Dermis blood vessel endothelial cell (primary cell): ENCODE measurements at regions not wholly inside any gene's neighbourhood (a gene's known extent, or its start where the extent isn't known, plus 50 kb on each side); places are given as distances from the start of the nearest gene placed in this dataset.
"Not testable (repeated sequence)": the region's sequence is repeated elsewhere in the genome, so short reads cannot be mapped to it uniquely, and the experiment has no call there.

Experiments
- DNase-seq: peaks from one replicate; pipeline ENCODE4 v3.0.0; 2010

DNA sequence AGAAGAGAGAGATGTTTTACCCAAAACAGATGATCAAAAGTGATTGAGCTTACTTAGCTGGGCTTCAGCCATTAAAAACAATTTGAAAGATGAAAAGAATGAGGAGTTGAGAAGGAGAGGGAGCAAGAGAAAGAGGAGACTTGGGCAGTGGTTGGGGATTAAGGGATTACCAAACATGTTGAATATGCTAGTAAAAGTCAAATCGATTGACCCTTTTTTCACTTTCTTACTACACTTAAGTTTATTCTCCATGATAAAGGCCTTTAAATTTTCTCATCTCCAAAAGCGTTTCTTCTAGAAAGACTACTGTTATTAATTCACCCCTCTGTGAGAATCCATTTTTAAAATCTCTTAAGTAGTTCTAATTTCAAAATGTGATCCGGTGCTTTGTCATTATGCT is 1254.0 kb upstream of the PHF14 start:
- DNase-seq, result no peak

DNA sequence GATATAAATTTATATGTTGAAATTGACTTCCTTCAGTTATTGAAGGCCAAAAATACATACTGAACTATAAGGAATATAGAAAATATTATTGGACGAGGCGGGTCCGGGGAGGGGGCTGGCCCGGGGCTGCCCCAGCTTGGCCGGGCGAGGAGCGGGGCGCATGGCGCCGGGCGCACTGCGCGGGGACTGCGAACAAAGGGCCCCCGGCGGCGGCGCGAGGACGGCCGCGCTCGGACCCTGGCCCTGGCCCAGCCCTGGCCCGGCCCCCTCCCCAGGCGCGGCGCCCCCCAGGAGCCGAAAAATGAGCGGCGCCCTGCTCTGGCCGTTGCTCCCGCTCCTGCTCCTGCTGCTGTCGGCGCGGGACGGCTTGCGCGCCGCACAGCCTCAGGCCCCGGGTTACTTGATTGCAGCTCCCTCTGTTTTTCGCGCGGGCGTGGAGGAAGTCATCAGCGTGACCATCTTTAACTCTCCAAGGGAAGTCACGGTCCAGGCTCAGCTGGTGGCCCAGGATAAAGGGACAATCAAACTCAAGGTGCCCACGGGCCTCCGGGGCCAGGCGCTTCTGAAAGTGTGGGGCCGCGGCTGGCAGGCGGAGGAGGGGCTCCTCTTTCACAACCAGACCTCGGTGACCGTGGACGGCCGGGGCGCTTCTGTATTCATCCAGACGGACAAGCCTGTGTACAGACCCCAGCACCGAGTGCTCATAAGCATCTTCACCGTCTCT is 1247.6 kb upstream of the PHF14 start:
- not testable (repeated sequence) for DNase-seq

DNA sequence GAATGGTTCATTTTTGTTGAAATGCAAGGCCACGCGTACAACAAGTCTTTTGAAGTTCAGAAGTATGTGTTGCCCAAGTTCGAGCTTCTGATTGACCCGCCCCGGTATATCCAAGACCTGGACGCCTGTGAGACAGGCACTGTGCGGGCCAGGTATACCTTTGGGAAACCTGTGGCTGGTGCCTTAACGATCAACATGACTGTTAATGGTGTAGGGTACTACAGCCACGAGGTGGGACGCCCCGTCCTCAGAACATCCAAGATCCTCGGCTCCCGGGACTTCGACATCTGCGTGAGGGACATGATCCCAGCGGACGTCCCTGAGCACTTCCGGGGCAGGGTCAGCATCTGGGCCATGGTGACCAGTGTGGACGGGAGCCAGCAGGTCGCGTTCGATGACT is 1246.9 kb upstream of the PHF14 start:
- DNase-seq, result not testable (repeated sequence)

DNA sequence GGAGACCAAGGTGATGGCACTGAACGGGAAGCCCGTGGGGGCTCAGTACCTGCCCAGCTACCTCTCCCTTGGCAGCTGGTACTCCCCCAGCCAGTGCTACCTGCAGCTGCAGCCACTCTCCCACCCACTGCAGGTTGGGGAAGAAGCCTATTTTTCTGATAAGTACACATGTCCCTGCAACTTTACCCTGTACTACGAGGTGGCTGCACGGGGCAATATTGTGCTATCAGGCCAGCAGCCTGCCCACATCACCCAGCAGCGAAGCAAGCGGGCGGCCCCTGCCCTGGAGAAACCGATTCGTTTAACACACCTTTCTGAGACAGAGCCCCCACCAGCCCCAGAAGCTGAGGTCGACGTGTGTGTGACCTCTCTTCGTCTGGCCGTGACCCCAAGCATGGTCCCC is 1246.2 kb upstream of the PHF14 start:
- DNase-seq, result not testable (repeated sequence)

DNA sequence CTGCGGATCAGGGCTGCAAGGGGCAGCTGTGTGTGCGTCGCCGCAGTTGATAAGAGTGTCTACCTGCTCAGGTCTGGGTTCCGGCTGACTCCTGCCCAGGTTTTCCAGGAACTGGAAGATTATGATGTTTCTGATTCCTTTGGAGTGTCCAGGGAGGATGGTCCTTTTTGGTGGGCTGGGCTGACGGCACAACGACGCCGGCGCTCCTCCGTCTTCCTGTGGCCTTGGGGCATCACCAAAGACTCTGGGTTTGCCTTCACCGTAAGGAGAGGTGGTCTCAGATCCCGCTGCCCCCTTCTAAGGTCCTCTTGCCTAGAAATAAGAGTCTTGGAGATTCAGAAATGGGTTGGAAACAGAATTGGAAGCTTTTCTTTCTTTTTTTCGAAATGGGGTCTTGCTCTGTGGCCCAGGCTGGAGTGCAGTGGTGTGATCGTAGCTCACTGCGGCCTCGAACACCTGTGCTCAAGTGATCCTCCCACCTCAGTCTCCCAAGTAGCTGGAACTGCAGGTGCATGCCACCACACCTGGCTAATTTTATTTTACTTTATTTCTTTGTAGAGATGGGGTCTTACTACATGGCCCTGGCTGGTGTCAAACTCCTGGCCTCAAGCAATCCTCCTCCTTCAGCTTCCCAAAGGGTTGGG is 1245.5 kb upstream of the PHF14 start:
- not testable (repeated sequence) for DNase-seq

DNA sequence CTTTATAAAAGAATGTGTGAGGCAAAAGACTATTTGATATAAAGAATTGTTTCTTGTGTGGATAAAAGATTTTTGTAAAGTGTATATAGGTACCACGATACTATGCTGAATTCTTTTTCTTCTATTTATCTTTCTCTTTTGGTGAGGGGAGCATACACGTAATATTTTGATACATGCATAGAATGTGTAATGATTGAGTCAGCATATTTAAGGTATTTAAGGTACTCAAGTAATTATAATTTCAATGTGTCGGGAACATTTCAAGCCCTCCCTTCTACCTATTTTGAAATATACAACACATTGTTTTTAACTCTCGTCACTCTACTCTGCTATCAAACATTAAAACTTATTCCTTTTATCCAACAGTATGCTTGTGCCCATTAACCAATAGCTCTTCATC is 1221.6 kb upstream of the PHF14 start:
- no peak for DNase-seq

DNA sequence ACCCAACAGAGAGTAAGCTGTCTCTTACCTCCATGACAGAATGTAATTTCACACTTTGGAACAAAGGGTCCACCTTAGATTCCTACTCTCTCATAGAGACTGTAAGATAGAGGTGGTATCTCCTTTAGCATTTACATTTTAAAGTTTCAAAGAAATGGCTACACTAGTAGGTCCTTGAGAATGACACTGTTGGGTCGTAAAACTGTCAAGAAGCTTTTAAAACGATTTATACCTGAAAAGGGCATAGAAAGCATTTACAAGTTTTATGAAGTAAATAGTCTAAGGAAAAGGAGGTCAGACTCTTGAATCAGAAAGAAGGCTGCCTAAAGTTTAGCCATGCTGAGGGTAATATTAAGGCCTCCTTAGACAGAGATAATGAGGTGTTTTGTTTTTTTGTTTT is 1212.4 kb upstream of the PHF14 start:
- no peak for DNase-seq

DNA sequence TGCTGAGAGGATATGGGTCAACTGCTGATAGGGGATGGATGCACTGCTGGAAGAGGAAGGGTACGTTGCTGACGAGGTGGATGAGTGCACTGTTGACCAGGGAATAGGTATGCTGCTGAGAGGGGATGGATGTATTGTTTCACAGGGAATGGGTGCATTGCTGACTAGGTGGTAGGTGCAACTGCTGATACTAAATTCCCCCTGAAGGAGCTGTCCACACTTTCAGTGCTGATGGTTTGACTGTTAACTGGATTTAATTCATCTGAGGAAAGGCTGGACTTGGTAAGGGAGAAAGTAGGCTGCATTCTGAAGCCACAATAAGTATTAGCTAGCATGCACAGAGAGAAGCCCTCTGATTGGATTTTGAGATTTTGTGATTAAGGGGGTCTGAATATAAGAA is 1196.8 kb upstream of the PHF14 start:
- DNase-seq, result no peak

DNA sequence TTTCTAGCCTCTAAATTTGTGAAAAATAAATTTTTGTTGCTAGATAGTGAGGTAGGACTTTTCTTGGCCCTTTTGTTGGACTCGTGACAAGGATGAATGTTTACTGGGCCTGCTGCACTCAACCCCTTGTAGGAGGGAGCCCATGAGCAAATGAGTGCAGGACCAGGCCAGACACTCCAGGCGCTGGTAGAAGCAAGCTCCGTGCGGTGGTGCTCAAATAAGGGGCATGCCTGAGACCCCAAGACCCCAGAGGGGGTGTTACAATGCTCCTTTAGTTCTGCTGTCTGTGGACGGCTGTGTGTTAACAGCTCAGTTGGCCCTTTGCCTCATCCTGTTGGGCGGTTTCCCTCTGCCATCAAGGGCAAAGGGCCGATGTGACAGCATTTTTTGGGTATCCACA is 1195.3 kb upstream of the PHF14 start:
- DNase-seq, result no peak

DNA sequence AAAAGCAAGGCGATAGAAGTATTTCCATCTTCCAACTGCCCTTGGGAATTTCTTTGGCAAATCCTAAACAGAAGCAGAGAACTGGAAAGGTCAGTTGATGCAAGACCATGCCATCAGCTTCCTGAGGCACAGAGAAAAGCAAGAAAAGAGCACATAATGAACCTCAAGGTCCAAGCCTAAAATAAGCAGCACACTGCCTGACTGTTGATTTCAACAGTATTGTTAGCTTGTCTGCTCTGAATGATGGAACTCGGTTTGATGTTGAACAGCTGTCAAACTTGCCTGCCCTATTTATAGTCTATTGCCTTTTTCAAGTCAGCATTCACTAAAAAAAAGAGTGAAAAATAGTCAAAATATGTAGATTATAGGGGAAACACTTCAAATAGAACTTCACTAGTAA is 1192.0 kb upstream of the PHF14 start:
- DNase-seq, result no peak

DNA sequence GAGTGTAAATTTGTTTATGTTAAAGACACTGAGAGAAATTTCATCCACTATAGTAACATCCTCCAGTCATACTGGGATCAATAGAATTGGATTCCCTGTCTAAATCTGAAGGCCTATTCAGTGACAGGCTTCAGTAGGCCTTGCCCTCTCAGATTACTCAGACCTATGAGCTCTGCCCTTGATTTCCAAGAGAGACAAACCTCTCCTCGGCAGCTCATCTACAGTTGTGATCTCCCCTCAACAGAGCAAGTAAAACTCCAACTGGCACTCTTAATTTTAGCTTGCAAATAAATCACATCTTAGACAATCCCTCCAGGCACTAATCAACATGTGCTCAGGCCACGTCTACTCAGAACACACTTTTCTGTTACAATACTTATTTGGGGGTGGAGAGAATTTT is 1191.4 kb upstream of the PHF14 start:
- DNase-seq, result no peak

DNA sequence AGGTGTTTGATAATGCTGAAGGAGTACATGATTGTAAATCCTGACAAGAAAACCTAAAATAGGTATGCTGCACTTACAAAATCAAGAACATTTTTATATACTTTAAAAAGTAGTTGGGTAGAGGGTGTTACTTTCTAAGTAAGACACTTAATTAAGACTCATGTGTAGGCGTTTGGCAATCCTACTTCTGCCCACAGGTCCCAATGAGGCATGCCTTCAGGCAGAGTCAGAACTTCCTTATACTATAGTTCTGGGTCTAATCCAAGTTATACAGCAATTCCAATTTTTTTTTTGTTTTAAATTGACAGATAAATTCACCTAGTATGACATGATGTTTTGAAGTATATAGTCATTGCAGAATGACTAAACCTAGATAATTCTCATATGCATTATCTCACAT is 1188.5 kb upstream of the PHF14 start:
- DNase-seq, result no peak

DNA sequence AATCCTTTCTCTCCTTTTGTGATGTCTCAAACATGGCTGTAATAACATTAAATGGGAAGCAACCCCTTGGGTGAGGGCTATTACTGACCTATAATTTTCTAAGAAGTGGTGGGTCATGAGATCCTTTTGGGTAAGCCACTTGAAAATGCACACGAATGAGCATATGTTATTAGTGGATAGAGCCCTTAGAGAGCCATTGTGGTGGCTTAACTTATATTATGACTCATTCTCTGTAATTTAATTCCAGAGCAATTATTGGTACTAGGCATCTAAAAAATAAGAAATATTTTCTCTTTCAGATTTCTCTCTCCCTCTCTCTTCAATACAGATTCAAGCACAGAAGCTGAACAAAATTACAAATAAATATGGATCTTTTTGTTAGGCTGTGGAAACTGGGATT is 1177.4 kb upstream of the PHF14 start:
- no peak for DNase-seq

DNA sequence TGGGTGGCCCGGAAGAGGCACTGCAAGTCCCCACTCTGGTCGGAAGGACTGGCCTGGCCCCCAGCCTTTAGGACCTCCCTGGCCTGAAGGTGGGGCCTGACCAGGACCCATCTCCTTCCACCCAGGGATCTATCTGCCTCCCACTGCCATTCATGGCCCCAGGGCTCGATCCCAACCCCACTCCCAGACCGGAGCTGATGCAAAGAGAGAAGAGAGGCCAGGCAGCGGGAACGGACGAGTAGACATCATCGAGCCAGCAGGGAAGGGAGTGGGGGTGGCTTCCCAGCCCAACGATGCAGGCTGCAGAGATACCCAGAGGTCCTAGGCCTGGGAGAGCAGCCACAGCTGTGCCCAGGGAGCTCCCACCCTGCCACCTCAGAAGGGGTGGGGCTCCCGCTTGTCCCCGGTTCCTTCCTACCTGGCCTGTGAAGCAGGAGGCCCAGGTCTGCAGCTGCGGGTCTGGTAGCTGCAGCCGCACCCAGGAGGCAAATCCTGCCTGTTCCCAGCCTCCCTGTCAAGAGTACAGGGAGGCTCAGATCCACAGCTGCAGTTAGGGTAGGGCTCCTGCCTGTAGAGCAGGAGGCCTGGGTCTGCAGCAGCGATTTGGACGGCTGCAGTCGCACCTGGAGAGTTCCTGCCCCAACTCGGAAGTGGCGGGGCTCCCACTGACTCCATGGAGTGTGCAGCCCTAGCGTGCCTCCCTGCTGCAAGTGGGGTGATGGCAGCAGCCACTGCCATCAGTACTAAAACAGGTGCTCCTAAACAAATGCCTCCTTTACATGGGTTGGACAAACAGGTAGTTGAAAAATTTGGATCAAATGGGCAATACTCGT is 1151.0 kb upstream of the PHF14 start:
- no peak for DNase-seq

DNA sequence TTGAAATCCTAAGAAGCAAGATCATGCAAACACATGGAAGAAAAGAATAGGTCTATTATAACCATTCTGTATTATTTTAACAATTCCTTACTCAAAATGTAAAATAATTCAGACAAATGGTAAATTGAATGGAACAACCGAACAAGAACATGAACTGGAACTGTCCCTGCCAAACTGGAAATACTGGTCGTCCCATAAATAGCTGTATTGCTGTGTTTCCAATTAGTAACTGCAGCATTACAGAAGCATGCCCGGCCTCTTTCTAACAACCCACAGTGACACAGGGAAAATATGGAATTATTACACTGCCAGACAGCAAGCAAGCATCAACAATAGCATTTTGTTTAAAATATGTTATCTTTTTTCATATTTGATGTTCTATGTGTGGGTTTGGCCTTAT is 1138.5 kb upstream of the PHF14 start:
- no peak for DNase-seq

DNA sequence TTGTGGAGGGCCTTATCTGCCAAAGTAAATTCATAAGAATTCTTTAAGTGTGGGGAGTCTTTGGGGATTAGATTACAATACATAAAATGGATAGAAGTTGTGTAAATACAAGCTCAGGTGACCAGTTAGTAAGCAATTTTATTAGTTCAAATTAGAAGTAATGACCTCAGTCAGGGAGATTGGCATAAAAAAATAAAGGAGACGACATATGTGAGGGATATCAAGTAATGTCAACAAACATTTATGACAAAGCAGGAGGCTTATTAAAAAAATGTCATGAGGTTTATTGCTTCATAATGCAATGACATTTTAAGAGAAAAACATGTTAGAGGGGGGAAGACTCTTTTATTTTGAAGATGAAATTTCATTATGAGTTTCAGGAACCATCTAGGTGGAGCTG is 1137.0 kb upstream of the PHF14 start:
- no peak for DNase-seq

DNA sequence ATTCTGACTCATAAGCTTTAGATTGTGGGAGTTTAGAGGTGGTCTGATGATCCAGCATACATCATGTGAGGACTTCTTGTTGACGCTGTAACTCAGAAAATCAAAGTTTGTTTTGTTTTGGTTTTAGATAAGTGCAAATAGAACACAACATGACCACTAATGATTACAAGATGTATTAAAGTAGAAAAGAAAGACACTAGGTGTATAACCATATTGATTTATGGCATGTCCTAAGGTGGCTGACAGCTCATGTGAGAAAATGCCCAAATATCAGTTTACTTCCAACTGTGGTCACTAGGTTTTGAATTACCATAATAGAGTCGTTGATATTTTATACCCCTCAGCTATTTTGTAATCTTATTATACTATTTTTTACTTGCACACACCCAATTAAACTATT is 1131.4 kb upstream of the PHF14 start:
- DNase-seq, result no peak

DNA sequence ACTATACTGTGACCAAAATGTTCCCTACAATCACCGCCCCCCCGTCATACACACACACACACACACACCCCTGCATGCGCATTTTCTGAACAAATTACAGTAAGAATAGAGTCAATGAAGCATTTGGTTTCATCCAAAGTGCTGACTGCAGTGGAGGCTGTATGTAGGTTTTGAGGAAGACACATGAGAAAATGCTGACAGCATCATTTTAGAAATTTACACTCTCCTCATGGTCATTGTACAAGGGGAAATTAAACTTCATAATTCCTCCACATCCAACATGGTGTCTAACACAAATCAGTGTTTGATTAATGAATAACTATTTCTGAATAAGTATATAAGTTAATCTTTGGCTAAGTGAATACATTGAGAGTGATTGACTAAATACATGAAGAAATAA is 1126.8 kb upstream of the PHF14 start:
- DNase-seq, result no peak

DNA sequence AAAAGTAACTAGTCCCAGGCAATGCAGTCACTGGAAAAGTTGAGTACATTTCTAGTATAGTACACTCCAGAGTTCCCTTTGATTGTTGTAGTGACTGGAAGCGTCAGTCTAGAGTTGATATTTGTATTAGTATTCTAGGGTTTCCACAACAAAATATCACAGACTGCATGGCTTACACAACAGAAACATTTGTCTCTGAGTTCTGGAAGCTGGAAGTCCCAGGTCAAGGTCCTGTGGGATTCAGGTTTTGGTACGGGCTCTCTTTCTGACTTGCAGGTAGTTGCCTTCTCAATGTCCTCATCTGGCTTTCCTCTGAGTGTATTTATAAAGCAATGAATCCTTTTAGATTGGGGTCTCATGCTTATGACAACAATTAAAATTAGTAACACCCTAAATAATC is 1119.1 kb upstream of the PHF14 start:
- no peak for DNase-seq

DNA sequence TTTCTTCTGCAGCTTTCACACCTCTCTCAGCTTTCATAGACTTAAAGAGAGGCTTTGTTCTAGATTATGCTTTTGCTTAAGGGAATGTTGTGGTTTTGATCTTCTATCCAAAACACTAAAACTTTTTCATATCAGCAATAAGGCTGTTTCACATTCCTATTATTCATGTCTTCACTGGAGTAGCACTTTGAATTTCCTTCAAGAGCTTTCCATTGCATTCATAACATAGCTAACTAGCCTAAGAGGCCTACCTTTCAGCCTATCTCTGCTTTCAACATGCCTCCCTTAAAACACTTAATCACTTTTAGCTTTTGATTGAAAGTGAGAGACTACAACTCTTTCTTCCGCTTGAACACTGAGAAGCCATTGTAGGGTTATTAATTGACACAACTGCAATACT is 1117.0 kb upstream of the PHF14 start:
- DNase-seq, result no peak

DNA sequence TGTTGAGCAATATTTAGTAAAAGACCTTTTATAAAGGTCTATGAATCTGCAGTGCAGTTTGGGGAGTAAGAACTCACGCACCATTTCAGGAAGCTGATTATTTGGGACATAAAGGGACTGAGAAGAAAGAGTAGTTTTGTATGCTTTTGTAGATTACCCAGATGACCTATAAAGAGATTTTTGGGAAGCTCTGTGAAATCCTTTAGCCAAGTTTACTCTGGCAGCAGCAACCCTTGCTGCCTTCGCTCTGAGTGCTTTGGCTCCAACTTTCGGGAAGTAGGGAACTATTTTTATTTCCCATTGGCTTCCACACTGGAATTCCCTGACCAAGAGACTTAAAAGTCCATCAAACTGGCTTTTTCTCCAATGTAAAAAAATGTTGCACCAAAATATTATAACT is 1110.1 kb upstream of the PHF14 start:
- no peak for DNase-seq

DNA sequence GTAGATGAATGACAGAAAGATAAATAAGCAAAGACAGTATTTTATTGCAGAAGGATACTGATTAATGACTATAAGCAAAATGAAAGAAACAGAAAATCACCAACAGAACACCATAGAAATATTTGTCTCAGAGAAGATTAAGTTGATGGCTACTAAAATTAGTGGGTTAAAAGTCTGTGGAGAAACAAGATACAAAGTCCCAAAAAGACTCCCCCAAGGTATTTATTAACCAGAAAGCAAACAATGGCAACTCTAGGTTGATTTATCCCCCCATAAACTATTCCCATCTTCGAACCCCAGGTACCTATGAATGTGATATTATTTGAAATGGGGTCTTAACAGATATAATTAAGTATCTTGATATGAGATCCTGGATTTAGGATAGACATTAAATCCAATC is 1104.5 kb upstream of the PHF14 start:
- DNase-seq, result no peak

DNA sequence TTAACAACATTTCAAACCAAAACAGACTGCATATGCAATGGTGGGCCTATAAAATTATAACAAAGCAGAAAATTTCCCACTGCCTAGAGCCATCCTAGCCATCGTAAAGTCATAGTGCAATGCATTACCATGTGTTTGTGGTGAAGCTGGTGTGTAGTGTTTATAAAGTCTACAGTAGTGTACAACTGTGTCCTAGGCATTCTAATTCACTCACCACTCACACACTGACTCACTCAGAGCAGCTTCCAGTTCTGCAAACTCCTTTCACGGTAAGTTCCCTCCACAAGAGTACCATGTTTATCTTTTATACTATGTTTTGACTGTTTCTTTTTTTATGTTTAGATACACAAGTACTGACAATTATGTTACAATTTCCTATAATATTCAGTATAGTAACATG is 1104.1 kb upstream of the PHF14 start:
- DNase-seq, result no peak

DNA sequence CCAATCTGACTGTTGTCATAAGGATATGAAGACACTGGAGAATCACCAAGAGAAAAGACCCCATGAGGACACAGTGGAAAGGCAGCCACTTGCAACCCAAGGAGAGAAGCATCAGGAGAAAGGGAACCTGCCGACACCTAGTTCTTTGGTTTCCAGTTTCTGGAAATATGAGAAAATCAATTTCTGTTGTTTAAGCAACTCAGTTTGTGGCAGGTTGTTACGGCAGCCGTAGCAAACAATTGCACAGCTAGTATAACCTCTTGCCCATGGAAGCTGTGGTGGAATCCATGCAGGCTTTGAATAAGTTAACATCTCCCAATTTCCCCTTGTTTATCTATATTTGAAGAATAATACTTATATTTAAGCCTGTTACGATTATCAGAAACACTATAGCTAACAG is 1103.0 kb upstream of the PHF14 start:
- DNase-seq, result no peak
